Gastroesophageal sphincter (tissue), 4 donors: ENCODE measurements at regions not wholly inside any gene's neighbourhood (a gene's known extent, or its start where the extent isn't known, plus 50 kb on each side); places are given as distances from the start of the nearest gene placed in this dataset.

Experiments used
- ATAC-seq: fragments of 150-250 bp; one replicate; pipeline ENCODE4 v1.9.1; 2016; ENCODE audit warnings: mild to moderate bottlenecking, moderate library complexity
- H3K27ac ChIP-seq, 4 donors: fragments of 200-600 bp; sonication (generic) in 3 of 4; 1 replicate in 3 of 4; 2 replicates in 1 of 4; pipeline ENCODE4 v1.5.1; 2016 to 2019
- H3K27me3 ChIP-seq: fragments of 200-600 bp; sonication (generic); one replicate; pipeline ENCODE4 v1.5.1; 2019
- H3K36me3 ChIP-seq, 2 donors: fragments of 200-600 bp; sonication (generic); one replicate each; pipeline ENCODE4 v1.5.1; 2019; ENCODE audit warnings: control low read depth in 1 of 2
- H3K4me1 ChIP-seq, 3 donors: fragments of 200-600 bp; sonication (generic); 1 replicate in 2 of 3; 2 replicates in 1 of 3; pipeline ENCODE4 v1.5.1; 2016 to 2019; ENCODE audit warnings: control low read depth in 2 of 3
- H3K4me3 ChIP-seq, 2 donors: fragments of 200-600 bp; sonication (generic); one replicate each; pipeline ENCODE4 v1.5.1; 2019; ENCODE audit warnings: mild to moderate bottlenecking in 1 of 2, moderate library complexity in 1 of 2
- H3K9me3 ChIP-seq, 3 donors: fragments of 200-600 bp; sonication (generic); one replicate each; pipeline ENCODE4 v1.5.1; 2017 to 2019; ENCODE audit warnings: control low read depth in 2 of 3
- CTCF ChIP-seq, 4 experiments: fragments of 200-600 bp in 2 of 4; fragments of 450-650 bp in 2 of 4; sonication (generic) in 1 of 4; IDR thresholded peaks; one replicate each; pipeline ENCODE4 v1.5.1; 2017 to 2019; ENCODE audit warnings: antibody characterized with exemption in 4 of 4, mild to moderate bottlenecking in 2 of 4, moderate library complexity in 2 of 4
- EP300 ChIP-seq: sonication (generic); formaldehyde crosslinking; IDR thresholded peaks from one replicate; pipeline ENCODE4 v1.6.1; 2017; ENCODE audit warnings: antibody characterized with exemption, mild to moderate bottlenecking
- POLR2A ChIP-seq, 2 donors: fragments of 450-650 bp; IDR thresholded peaks; one replicate each; pipeline ENCODE4 v1.6.1; 2017; ENCODE audit warnings: antibody characterized with exemption in 2 of 2, mild to moderate bottlenecking in 2 of 2, moderate library complexity in 1 of 2
- POLR2AphosphoS5 ChIP-seq: sonication (generic); formaldehyde crosslinking; IDR thresholded peaks from one replicate; pipeline ENCODE4 v1.6.1; 2017; ENCODE audit warnings: antibody characterized with exemption
- WGBS, 2 donors: methylation state at CpG; one replicate each; pipeline ENCODE4 v1.1.5; 2018; ENCODE audit warnings: low coverage in 1 of 2; 5-methylcytosine and 5-hydroxymethylcytosine counted together

DNA sequence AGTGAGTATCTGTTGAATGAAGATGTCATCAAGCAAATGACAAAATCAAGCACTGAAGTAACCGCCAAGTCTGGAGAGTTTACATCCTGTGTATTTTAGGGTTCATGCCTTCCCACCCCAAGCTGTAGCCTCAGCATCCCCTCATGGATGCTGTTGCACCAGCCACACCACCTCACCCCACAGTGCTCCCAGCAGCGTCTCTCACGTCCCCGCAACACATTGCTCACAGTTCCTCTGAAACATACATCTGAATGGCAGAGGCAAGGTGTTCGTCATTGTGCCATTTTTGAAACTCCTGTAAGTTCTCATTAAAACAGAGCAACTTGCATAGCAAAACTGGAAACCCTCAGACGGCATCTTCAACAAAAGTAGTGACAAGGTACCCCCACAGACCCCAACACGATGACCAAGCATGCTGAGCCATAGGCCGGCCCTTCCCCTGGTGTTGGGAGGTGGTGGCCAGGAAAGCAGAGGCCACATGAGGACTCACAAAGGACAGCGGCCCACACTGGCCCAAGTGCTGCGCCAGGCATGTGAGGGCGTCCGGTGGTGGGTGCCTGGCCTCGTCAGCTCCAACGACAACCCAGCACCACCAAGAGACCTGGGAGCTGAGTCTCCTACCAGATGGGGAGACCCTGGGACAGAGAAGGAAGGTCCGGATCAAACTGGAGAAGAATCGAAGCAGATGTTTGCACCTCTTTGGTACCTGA is 456.5 kb downstream of the EIPR1 start:
- 83 to 92% methylated on average over 11 to 16 of the region's 16 CpGs for WGBS, 2 donors
- TF ChIP-seq POLR2AphosphoS5: no peak
- TF ChIP-seq EP300: no peak
- no peak for TF ChIP-seq POLR2A (IDR thresholded peaks at IDR 0.05)
- TF ChIP-seq CTCF (IDR thresholded peaks at IDR 0.05): no peak
- Histone ChIP-seq H3K27me3 (peaks cover 4% of the 10 kb centered on the region), H3K9me3 (peaks cover 0 to 8% (median 0%) of the 10 kb centered on the region in 3 donors), H3K4me1 (no peaks in the 10 kb centered on the region), H3K36me3 (no peaks in the 10 kb centered on the region), H3K27ac (no peak overlapping the region), H3K4me3 (no peak overlapping the region)
- ATAC-seq: no peak

DNA sequence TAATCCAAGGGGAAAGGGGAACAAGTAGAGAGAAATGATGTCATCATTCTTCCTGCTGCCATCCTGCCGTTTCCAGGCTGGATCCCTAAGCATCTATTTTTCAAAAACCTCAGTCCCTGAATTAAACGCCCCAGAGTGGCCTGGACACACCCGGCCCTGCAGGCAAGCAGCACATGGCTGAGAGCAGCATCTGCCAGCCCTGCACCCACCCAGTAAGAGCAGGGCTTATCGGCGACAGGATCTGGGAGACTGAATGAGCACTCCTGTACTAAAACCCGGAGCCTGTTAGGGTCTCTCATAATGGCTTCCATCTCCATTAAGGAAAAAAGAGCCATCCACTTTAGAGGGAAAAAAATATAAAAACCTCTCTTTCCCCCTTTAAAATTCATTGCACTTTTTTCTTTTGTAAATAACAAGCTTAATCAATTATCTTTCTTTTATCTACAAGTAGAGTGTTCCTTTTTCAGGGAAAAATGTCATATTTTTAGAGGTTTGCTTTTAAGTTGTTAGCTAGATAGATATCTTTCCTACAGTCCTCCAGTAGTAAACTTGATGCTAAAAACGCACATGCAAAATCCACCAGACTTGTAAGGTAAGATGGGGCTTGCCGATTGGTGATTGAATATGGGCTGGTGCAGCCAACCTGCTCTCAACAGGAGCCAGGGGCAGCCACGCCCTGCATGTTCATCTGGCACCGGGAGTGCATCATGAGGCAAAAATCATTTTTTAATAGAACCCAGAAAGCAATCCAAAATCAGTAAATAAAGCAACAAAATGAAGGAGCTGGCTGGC is 457.8 kb downstream of the EIPR1 start:
- H3K4me1 ChIP-seq: no peaks in the 10 kb centered on the region
- TF ChIP-seq CTCF (IDR thresholded peaks at IDR 0.05) (no peak), EP300 (no peak), POLR2A (IDR thresholded peaks at IDR 0.05) (no peak), POLR2AphosphoS5 (no peak)
- H3K4me3 ChIP-seq: no peak overlapping the region
- no peaks in the 10 kb centered on the region for H3K36me3 ChIP-seq
- H3K9me3 ChIP-seq: peaks cover 0 to 19% (median 0%) of the 10 kb centered on the region in 3 donors
- peaks cover 4% of the 10 kb centered on the region for H3K27me3 ChIP-seq
- no peak for ATAC-seq
- no peak overlapping the region for H3K27ac ChIP-seq
- WGBS, 2 donors: 41 to 65% methylated on average over 5 to 6 of the region's 10 CpGs

- no peaks in the 10 kb centered on the region for H3K4me1 ChIP-seq
- H3K27ac ChIP-seq: no peak overlapping the region
- 72 to 79% methylated on average over 3 to 5 of the region's 5 CpGs for WGBS, 2 donors
- no peak overlapping the region for H3K4me3 ChIP-seq
- no peak for ATAC-seq
- peaks cover 0 to 19% (median 0%) of the 10 kb centered on the region in 3 donors for H3K9me3 ChIP-seq
- TF ChIP-seq CTCF (IDR thresholded peaks at IDR 0.05) (no peak), EP300 (no peak), POLR2A (IDR thresholded peaks at IDR 0.05) (no peak), POLR2AphosphoS5 (no peak)
- H3K27me3 ChIP-seq: peaks cover 4% of the 10 kb centered on the region
- H3K36me3 ChIP-seq: no peaks in the 10 kb centered on the region
Observed at GRCh38 chr2:2919026-2919425, 458.6 kb downstream of the EIPR1 start.

DNA sequence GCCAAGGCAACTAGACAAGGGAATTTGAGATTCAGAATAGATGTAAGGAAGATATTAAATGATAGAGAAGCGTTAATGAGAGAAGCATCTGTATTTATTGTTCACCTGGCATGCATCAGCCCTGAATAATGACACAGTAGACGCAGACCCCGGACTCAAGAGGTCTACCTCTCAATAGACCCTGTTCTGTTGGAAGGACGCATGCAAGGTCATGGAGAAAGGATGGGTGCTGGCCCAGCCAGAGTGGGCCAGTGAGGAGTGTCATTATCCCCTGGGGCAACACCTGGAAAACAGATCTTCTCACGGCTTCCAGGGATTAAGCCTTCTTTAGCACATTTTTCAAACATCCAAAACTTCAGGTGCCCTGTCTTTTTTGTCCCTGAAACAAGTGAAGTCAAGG is 461.0 kb downstream of the EIPR1 start:
- no peak for TF ChIP-seq EP300
- 89 to 90% methylated on average over 4 to 5 of the region's 5 CpGs for WGBS, 2 donors
- no peak overlapping the region for H3K4me3 ChIP-seq
- peaks cover 0 to 19% (median 0%) of the 10 kb centered on the region in 3 donors for H3K9me3 ChIP-seq
- H3K27me3 ChIP-seq: peaks cover 4% of the 10 kb centered on the region
- H3K27ac ChIP-seq: no peak overlapping the region
- no peaks in the 10 kb centered on the region for H3K36me3 ChIP-seq
- H3K4me1 ChIP-seq: no peaks in the 10 kb centered on the region
- no peak for ATAC-seq

DNA sequence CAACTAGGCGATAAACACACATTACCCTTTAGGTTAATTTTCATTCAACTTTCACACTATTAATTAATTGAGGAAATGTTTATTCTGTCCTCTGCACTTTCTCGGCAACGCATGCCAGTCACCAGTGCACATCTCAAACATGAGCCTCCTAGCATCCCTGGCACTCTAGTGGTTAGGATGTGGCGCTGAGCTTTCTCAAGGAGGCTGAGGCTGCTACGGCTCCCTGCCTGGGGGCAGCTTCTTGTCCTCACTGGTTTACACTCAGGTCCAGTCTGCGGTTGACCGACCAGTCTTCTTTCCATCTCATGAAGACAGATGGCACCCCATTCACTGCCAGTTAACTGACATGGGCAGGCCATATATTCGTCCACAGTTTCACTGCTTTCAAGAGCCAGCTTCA is 463.4 kb downstream of the EIPR1 start:
- WGBS, 2 donors: 77 to 83% methylated on average over 7 of the region's 8 CpGs
- no peak for ATAC-seq
- H3K27ac ChIP-seq: no peak overlapping the region

More for the DNA sequence above, 463.4 kb downstream of the EIPR1 start:
- TF ChIP-seq EP300 (no peak), POLR2AphosphoS5 (no peak), POLR2A (IDR thresholded peaks at IDR 0.05) (no peak), CTCF (IDR thresholded peaks at IDR 0.05) (no peak)
- Histone ChIP-seq H3K27me3 (no peaks in the 10 kb centered on the region), H3K4me3 (no peak overlapping the region), H3K4me1 (no peaks in the 10 kb centered on the region), H3K9me3 (peaks cover 0 to 19% (median 0%) of the 10 kb centered on the region in 3 donors), H3K36me3 (no peaks in the 10 kb centered on the region)
